Smooth muscle cell (in vitro differentiated cells): ENCODE measurements at regions not wholly inside any gene's neighbourhood (a gene's known extent, or its start where the extent isn't known, plus 50 kb on each side); places are given as distances from the start of the nearest gene placed in this dataset.

ENCODE experiments used
- DNase-seq: peaks from one replicate; lab custom pipeline; 2025; ENCODE audit not compliant: unreplicated experiment; lab: John Stamatoyannopoulos, UW
- H2AFZ ChIP-seq: fragments of 200-600 bp; sonication (generic); 2 replicates; pipeline ENCODE4 v1.6.0; 2016; ENCODE audit warnings: antibody characterized with exemption, low read depth, mild to moderate bottlenecking
- H3F3A ChIP-seq: fragments of 200-600 bp; sonication (generic); 2 replicates; pipeline ENCODE4 v1.6.0; 2017; ENCODE audit warnings: antibody characterized with exemption, low read depth
- H3K27ac ChIP-seq: fragments of 200-600 bp; sonication (generic); 2 replicates; pipeline ENCODE4 v1.5.1; 2016; ENCODE audit warnings: low read depth, mild to moderate bottlenecking
- H3K27me3 ChIP-seq: fragments of 200-600 bp; sonication (generic); 2 replicates; pipeline ENCODE4 v1.6.1; 2016; ENCODE audit warnings: low read depth, mild to moderate bottlenecking
- H3K36me3 ChIP-seq: fragments of 200-600 bp; sonication (generic); 2 replicates; pipeline ENCODE4 v1.5.1; 2016; ENCODE audit warnings: low read depth
- H3K4me1 ChIP-seq: fragments of 200-600 bp; sonication (generic); 2 replicates; pipeline ENCODE4 v1.5.1; 2016; ENCODE audit warnings: low read depth
- H3K4me2 ChIP-seq: fragments of 200-600 bp; sonication (generic); 2 replicates; pipeline ENCODE4 v1.6.0; 2016; ENCODE audit warnings: mild to moderate bottlenecking
- H3K4me3 ChIP-seq: fragments of 200-600 bp; sonication (generic); 2 replicates; pipeline ENCODE4 v1.5.1; 2016; ENCODE audit warnings: mild to moderate bottlenecking
- H3K79me2 ChIP-seq: fragments of 200-600 bp; sonication (generic); 2 replicates; pipeline ENCODE4 v1.6.0; 2016; ENCODE audit warnings: low read depth, mild to moderate bottlenecking
- H3K9ac ChIP-seq: fragments of 200-600 bp; sonication (generic); 2 replicates; pipeline ENCODE4 v1.6.0; 2016; ENCODE audit warnings: low read depth
- H3K9me3 ChIP-seq: fragments of 200-600 bp; sonication (generic); replicated peaks from 2 replicates; pipeline ENCODE4 v1.5.1; 2016; ENCODE audit warnings: low read depth
- H4K20me1 ChIP-seq: fragments of 200-600 bp; sonication (generic); 2 replicates; pipeline ENCODE4 v1.6.0; 2016; ENCODE audit warnings: low read depth
- CTCF ChIP-seq: fragments of 200-600 bp; sonication (generic); IDR thresholded peaks from 2 replicates; pipeline ENCODE4 v1.5.1; 2017; ENCODE audit warnings: borderline replicate concordance, mild to moderate bottlenecking, antibody characterized with exemption; ENCODE audit not compliant: insufficient read depth, poor library complexity, severe bottlenecking
- WGBS: methylation state at CpG from one replicate; pipeline ENCODE4 v1.1.7; 2016; ENCODE audit warnings: low lambda C conversion rate; 5-methylcytosine and 5-hydroxymethylcytosine counted together

- no peak for TF ChIP-seq CTCF
- H3K4me3 ChIP-seq, result no peak overlapping the region
- no peaks in the 10 kb centered on the region for H4K20me1 ChIP-seq
- no peak overlapping the region for H3K4me2 ChIP-seq
- H3K79me2 ChIP-seq, result no peaks in the 10 kb centered on the region
- no peaks in the 10 kb centered on the region for H3K9me3 ChIP-seq
- no peaks in the 10 kb centered on the region for H3F3A ChIP-seq
- no peak overlapping the region for H2AFZ ChIP-seq
- H3K27me3 ChIP-seq, result peaks cover 34% of the 10 kb centered on the region
- WGBS, result 81% methylated on average over 14 of the region's 14 CpGs
- no peaks in the 10 kb centered on the region for H3K36me3 ChIP-seq
- no peak for DNase-seq
- H3K9ac ChIP-seq, result no peak overlapping the region
- no peak overlapping the region for H3K27ac ChIP-seq
- H3K4me1 ChIP-seq, result no peaks in the 10 kb centered on the region
Observed at GRCh38 chr10:43968961-43969360, 320.3 kb upstream of the ZNF32 start.

GRCh38 chr10:43968076-43968475 is 319.4 kb upstream of the ZNF32 start:
- TF ChIP-seq CTCF, result no peak
- Histone ChIP-seq H3K27ac (no peak overlapping the region), H3K36me3 (no peaks in the 10 kb centered on the region), H3K79me2 (no peaks in the 10 kb centered on the region), H3K4me1 (no peaks in the 10 kb centered on the region), H3K4me3 (no peak overlapping the region), H3K27me3 (peaks cover 34% of the 10 kb centered on the region), H3K9ac (no peak overlapping the region), H3K4me2 (no peak overlapping the region), H3F3A (no peaks in the 10 kb centered on the region), H4K20me1 (no peaks in the 10 kb centered on the region), H3K9me3 (no peaks in the 10 kb centered on the region), H2AFZ (no peak overlapping the region)
- DNase-seq, result no peak
- WGBS, result 79% methylated on average over 1 of the region's 1 CpG

GRCh38 chr10:43966571-43966965 is 317.9 kb upstream of the ZNF32 start:
- Histone ChIP-seq H3K4me2 (no peak overlapping the region), H3K79me2 (no peaks in the 10 kb centered on the region), H2AFZ (no peak overlapping the region), H3K27ac (no peak overlapping the region), H3K27me3 (peaks cover 34% of the 10 kb centered on the region), H3K9ac (no peak overlapping the region), H3K9me3 (no peaks in the 10 kb centered on the region), H3F3A (no peaks in the 10 kb centered on the region), H4K20me1 (no peaks in the 10 kb centered on the region), H3K4me3 (no peak overlapping the region), H3K4me1 (no peaks in the 10 kb centered on the region), H3K36me3 (no peaks in the 10 kb centered on the region)
- no peak for DNase-seq
- no peak for TF ChIP-seq CTCF
- 90% methylated on average over 3 of the region's 3 CpGs for WGBS

GRCh38 chr10:43965918-43966570 is 317.4 kb upstream of the ZNF32 start:
- H3K9ac ChIP-seq, result no peak overlapping the region
- no peak overlapping the region for H3K4me2 ChIP-seq
- no peak for DNase-seq
- TF ChIP-seq CTCF, result no peak
- WGBS, result 94% methylated on average over 7 of the region's 7 CpGs
- no peaks in the 10 kb centered on the region for H3K79me2 ChIP-seq
- H3K9me3 ChIP-seq, result no peaks in the 10 kb centered on the region
- H3K27me3 ChIP-seq, result peaks cover 34% of the 10 kb centered on the region
- H3K27ac ChIP-seq, result no peak overlapping the region
- H3K4me1 ChIP-seq, result no peaks in the 10 kb centered on the region
- no peak overlapping the region for H3K4me3 ChIP-seq
- H4K20me1 ChIP-seq, result no peaks in the 10 kb centered on the region
- H3K36me3 ChIP-seq, result no peaks in the 10 kb centered on the region
- H3F3A ChIP-seq, result no peaks in the 10 kb centered on the region
- no peak overlapping the region for H2AFZ ChIP-seq
